AML-193 (cell line): ENCODE measurements at regions not wholly inside any gene's neighbourhood (a gene's known extent, or its start where the extent isn't known, plus 50 kb on each side); places are given as distances from the start of the nearest gene placed in this dataset.
"Not testable (repeated sequence)": the region's sequence is repeated elsewhere in the genome, so short reads cannot be mapped to it uniquely, and the experiment has no call there.

ENCODE experiments used
- DNase-seq, 2 experiments: peaks; one replicate each; lab custom pipeline; 2025; lab: John Stamatoyannopoulos, UW

DNA sequence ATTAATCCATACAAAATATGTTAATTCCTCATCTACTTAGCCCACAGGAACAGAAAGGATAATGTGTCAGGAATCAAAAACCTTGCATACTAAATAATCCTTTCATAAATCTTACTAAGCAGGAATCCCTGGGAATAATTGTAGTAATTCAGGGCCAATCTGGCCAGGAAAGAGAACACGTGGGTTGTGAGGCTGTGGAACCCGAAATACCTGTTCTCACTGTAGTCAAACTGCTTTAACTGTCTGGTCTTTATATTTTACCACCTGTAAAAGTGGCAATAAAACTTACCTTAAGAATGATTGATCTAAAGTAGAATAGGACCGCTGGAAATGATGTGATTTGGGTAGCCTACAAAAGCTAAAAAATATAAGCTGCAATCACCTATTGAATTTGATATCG, 1620.9 kb downstream of the STIM2 start:
- no peak for DNase-seq

DNA sequence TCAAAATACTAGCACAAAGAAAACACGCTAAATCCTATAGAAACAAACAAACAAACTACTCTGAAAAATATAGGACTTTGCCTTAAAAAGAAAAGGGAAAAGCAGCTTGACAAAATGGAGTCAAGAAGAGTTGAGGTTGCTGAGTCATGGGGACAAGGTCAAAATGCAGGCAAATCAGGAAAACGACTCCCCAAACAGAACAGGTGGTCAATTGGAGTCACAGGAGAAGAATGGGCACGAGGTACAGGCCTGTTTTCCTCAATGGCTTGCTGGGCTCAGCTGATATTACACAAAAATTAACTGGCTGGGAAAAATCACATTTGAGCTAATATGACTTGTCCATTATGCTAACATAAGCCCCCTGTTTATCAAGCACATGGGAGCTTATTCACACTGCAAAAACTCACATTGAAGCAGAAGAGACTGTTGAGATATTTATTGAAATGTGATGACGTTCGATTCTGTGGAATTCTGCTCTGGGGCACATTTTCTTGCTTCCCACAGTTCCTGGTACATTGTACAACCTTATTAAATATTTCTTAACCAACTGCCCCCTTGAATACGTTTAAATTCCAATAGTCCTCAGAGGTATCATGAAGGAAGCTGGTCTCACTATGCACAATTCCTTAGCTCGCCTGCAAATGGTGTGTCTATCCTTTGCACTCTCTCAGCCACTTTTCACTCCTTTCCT, 1622.1 kb downstream of the STIM2 start:
- DNase-seq: no peak

DNA sequence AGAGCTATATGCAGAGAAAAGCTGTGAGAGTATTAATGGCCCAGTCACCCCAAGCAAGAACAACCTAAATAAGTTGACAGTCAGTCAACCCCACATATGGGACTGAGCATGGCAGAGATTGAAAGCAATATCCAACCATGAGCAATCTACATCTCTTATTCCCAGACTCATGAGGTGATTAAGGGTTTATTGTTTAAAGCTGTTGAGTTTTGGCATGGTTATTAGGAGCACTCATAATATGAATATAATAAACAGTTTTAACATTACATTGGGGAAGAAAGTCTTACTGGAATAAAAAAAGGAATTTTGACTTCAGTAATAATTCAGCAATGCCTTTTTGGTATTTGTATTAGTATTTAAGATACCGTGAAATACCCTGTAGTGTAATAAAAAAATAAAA, 1627.4 kb downstream of the STIM2 start:
- DNase-seq: no peak

DNA sequence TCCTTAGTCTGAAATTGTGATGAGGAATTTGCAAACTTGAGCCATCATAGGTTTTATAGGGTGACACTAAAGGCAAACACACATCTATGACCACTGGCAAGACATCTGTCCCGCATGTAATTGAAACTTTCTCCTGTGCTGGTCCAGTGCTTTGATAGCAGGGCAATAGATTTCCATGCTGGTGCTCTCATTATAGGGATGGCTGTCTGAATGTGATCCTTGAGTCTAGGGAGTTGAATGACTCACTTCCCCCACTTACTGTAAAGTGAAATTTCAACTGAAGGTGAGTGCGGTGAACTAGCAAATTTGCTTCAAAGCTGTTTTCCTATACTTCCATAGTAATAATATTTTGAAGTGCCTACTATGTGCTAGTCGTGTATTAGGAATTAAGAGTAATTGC, 1630.0 kb downstream of the STIM2 start:
- DNase-seq: no peak

DNA sequence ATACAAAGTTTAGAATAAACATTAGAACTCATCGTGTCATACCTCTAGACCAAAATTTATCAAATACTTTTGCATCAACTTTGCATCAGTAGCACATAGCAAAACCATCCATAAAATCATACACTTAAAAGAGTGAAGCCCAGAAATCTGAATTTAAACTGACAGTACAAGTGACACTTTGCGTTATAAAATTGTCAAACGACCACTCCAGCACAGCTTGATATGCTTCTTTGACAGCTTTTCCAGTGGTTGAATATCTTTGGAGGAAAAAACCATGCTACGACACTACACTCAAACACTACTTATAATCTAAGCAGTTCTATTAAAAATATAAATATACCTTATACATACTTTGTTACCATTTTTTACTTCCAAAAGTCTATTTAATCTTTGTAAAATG, 1644.4 kb downstream of the STIM2 start:
- DNase-seq: no peak

DNA sequence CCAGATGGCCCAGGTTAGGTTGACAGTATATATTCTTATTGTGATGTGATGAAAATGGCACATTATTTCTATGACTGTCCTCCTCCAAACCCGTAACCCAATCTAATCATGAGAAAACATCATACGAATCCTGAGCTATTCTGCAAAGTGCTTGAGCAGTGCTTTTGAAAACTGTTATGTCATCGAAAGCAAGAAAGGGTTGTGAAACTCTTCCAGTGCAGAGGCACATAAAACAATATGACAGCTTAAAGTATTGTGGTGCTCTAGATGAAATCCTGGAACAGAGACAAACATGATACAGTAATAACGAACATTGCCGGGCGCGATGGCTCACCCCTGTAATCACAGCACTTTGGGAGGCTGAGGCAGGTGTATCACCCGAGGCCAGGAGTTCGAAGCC, 1648.0 kb downstream of the STIM2 start:
- no peak for DNase-seq

DNA sequence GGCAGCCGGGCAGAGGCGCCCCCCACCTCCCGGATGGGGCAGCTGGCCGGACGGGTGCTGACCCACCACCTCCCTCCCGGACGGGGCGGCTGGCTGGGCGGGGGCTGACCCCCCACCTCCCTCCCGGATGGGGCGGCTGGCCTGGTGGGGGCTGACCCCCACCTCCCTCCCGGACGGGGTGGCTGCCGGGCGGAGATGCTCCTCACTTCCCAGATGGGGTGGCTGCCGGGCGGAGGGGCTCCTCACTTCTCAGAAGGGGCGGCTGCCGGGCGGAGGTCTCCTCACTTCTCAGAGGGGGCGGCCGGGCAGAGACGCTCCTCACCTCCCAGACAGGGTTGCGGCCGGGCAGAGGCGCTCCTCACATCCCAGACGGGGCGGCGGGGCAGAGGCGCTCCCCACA, 1654.1 kb downstream of the STIM2 start:
- DNase-seq: not testable (repeated sequence)

DNA sequence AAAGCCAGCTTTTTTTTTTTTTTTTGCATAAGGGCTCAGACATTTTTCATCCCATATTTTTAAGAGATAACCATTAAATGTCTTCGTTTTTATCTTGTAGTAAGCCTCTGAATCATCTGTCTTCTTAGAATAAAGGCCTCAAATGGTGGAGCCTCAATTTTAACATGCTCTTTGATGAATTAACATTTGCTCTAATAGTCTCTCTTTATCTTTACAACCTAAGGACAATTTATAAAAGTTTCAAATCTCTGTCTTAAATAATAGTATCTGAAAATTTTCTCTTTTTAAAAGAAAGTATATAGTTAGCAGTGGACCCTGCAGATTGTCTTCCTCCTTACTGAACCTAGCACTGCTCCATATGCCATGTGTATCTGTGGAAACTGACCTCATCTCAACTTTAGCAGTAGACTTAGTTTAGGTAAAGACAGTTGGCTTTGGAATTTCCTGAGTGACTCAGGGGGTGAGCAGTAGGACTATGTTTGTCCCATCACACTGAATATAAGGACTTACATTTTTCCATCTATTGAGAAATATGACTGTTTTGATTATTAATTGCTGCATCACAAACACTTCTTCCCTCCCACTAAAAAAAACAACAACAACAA, 1658.0 kb downstream of the STIM2 start:
- no peak for DNase-seq

DNA sequence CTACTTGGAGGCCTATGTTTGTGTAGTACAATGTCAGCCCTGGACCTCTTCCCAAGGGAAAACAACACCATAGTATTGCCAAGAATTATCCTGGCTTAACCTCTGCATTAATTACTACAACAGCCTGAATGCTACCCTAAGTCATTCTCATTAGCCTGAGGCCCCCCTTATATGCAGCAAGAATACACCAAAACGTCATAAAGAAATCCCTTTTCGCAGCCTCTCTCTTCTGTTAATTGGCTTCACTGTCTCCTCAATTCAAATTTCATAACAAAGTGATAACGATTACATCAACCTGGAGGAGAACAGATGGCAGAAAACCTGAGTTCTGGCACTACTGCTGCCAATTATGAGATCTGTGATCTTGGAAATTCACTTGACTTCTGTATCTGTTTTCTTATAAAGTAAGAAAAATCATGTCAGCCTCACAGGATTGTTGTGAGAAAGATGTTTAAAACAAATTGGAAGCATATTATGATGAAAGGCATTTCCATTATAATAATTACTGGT, 1663.1 kb downstream of the STIM2 start:
- no peak for DNase-seq

DNA sequence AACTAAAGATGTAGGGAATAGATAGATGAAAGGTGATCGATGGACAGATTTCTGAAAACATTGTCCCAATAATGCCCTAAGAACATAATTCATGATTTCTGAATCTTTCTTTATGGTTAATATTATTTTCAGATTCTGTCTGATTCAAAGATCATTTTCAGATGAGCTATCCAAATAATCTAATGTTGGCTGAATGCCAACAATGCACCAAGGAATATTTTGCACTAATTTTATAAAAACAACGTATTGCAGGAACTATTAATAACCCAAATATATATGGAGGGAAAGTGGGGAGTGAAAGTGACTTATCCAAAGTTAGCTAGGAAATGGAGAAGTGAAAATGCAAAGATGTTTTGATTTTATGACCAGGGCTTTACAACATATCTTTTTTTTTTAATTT, 1675.5 kb downstream of the STIM2 start:
- no peak for DNase-seq

DNA sequence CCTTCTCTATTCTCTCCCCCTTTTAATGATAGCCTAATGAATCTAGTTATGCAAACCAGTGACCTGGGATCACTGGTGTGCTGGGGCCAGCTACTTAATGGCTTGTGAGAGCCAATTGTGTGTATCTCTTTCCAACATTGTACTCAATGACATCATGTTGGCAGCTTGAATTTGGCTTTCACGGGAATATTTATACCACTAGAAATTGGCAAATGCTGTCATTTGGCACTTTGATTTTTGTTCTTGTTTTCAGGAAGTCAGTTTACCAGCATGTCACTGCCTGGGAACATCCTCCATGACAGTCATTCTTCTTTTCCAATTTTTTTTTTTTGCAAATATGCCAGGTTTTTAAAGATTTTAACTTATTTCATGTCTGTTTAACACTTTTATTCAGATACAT, 1685.3 kb downstream of the STIM2 start:
- DNase-seq: no peak

DNA sequence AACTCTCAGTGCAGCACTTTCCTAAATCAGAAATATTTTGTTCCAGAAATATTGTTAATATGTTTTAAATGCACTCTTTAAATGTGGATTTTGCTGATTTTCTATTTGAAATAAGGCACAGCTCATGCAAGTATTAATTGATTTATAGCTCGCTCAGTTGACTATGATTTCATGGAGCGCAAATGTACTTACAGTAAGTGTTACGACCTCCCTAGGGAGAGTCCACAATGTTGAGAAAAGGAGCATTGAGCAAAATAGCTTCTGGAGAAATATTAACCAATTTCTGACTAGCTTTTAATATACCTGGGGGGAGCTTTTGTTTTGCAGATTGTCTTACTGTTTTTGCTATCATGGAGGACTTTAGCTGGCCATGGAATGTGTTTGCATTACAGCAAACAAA, 1687.5 kb downstream of the STIM2 start:
- DNase-seq: no peak

DNA sequence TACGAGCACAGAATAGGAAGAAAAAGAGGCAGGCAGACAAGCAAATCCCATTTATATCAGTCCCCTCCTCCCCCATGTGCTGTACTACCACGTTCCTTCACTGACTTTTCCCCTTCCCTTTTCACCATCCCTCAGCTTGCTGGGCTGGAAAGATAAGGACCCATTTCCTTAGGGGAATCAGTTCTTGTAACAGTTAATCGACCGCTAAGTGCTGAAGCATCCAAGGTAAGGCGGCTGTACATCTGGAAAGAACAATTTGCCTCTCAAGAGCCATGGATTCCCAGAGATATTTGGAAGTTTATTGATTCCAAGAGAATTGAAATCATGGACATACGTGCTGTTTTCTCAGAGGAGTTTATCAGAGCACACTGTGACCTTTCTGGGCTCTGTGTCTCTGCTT, 1688.0 kb downstream of the STIM2 start:
- no peak for DNase-seq

DNA sequence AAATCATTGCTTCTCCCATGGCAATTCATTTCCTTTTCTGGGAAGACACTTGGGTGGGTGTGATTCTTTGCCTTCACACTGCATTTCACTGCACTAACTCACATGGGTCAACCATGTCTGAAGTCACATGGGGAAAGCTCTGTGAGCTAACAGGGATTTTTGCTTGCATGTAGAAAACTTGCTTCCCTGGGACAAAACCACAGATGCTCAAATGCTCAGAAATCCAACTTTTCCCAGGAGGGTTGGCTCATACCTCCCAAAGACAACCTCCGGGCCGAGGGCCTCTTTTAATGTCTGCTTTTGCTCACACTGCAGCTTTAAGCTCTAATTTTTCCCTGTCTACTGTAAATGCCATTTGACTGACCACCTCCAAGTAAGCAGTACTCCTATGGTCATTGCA, 1695.2 kb downstream of the STIM2 start:
- DNase-seq: no peak

DNA sequence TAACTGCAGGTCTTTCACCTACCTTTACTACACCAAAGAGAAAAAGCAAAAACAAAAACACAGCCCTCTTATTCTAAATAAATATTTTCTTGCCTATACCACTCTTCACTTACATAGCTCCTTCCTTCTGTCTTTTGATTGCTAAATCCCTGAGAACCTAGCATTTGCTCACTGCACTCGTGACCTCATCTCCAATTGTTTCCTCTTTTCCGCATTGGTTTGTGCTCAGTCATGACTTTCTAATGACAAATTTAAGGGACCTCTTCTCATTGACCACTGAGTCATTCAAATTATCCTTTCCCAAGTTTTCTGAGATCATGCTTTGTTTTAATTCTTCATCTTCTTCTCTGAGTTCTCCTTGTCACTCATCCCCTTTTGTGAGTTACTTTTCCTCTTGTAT, 1697.1 kb downstream of the STIM2 start:
- no peak for DNase-seq

DNA sequence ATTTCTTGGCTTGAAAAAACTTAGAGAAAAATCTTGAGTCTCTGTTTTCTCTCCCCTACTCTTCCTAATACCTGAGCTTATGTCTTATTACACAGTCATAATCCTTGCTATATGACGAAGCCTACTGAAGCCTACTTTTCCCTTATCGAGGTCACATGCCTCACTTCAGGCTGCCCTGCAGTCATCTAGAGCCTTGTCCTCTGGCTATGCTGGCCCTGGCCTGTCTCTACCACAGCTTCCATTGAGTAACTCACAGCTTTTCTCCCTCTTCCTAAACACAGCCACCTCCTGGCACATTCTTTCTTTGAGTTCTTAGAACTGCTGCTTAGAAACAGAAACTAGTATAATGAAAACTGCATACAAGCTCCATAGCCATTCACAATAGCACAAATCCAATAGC, 1698.3 kb downstream of the STIM2 start:
- no peak for DNase-seq

DNA sequence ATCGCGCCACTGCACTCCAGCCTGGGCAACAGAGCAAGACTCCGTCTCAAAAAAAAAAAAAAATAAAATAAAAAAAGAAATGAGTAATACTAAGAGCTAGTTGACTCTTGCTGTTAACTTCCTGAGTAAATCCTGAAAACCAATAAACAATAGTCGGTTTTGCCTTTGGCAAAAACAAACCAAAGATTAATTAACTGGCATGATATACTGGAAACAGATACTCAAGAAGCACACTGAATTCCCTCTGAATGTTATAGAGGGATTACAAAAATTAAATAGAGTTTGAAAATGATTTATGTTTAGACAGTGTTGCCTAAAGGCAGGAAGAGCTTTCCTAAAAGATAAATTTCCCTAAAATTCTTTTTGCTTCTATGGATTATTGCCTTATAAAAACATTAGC, 1702.3 kb downstream of the STIM2 start:
- DNase-seq: no peak

DNA sequence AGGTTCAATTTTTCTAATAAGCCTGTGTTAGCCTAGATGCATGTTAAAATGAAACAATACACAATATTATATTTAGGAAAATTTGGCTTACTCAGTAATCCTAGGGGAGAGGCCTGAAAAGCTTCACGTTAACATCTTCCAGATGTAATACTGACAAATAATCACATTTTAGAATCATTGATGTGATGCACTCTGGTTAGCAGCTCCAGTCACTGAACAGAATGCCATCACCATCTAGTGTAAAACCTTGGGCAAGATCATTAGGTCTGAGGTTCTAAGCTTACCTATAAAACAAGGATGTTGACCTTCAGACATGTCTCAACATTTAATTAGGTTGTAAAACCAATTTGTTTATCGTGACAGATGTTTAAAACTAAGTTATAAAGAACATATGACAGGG, 1704.8 kb downstream of the STIM2 start:
- DNase-seq: no peak

DNA sequence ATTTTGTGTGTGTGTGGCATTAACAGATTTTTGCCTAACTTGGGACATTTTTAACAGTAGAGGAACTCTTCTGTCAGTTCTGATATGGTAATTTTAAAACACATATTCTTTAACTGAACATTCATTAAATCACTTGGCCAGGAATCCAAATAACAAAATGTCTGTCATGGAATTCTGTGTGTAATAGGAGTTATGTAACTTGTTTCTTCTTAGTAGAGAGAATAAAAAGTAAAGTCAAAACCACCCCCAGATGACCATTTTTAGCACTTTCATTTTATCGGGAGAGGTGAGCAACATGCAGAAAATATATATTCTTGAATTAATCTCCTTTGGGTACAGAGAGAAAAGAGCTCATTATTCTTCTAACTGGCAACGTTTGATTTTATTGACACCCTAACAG, 1740.3 kb downstream of the STIM2 start:
- no peak for DNase-seq

DNA sequence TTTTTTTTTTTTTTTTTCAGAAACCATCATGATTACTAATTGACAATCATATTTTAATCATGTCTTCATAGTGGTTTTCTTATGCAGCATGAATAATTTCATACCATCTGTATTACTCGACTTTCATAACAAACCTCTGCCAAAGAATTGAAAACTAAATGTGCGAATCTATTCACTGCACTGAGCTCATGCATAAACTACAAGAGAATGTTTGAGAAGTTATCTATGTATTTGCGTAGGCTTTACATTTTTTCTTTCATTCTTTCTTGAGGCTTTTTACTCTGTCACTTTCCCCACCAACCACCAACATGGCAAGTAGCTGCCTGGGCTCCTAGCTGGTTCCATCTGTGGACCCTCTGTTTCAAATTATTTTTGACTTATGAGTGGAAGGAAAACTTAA, 1761.0 kb downstream of the STIM2 start:
- no peak for DNase-seq

DNA sequence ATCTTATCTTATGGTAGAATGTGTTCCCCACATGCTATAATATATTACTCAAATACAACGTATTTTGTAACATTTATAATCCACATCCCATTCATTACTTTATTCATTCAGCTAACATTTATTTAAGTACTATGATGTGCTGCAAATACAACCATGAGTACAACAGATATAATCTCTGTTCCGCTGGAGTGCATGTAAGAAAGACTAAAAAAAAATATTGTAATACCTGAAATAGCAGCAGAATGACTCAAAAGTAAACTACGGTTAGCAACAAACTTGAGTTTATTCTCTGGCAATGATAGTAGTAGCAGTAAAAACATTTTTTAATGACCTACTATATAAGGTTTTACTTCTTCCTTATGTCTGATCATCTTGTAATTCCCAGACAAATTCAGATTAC, 1776.3 kb downstream of the STIM2 start:
- DNase-seq: no peak

DNA sequence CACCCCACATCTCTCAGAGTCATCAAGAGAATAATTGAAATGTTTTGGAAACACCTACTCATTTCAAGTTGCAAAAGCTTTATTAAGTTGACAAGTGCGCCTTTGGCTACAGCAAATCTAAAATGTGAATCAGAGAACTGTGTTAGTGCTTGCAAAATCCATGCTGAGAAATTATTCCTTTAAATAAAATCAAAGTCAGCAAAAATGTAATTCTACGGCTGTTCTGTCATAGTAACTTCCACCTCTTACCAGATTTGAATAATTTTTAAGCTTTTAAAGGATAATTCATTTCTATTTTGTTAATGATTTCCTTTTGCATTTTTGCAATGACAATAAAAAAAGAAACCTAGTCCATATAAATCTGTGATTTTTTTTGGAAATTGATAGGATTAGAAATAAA, 1779.1 kb downstream of the STIM2 start:
- DNase-seq: no peak

DNA sequence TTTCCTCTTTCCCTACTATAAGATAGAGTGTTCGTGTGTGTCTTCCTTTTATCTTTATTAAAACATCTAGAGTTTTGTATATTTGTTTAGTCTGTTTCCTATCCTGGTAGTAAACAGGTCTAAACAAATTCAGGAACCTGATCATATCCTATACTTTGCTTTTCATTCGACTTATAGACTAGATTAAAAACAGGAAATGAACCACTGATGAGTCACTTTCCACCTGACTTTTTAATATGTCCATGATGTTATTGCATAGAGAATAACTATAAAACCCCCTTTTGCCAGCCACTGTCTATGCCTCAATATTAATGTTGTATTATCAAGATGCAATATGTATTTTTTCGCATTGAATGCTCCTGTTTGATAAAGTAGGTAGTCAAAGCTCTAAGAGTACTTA, 1794.0 kb downstream of the STIM2 start:
- DNase-seq: no peak

DNA sequence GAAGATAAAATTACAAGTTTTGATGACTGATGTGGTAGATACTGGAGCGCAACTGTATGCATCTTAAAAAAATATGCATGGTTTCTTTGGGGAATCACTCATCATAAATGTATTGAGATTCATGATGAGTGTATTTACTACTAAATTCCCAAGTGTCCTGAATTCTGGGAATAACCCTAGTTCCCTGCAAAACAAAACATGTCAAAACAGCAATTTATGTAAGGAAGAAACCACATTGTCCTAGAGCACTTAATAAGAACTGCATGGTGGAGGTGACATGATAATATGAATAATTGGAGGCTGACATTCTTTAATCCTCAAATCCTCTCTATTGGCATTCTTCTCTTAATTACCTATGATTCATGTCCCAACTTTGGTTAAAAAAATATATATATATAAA, 1804.7 kb downstream of the STIM2 start:
- no peak for DNase-seq
